Adrenal gland (tissue), 5 donors: ENCODE measurements at regions not wholly inside any gene's neighbourhood (a gene's known extent, or its start where the extent isn't known, plus 50 kb on each side); places are given as distances from the start of the nearest gene placed in this dataset.

Experiments
- CTCF ChIP-seq, 6 experiments: fragments of 450-650 bp in 4 of 6; fragments of 200-600 bp in 2 of 6; sonication (generic) in 1 of 6; IDR thresholded peaks; 1 replicate in 5 of 6; 2 replicates in 1 of 6; pipeline versions ENCODE4 v1.5.1 to v1.8.0; 2016 to 2021; ENCODE audit warnings: antibody characterized with exemption in 6 of 6, mild to moderate bottlenecking in 2 of 6, moderate library complexity in 1 of 6
- POLR2A ChIP-seq, 2 donors: fragments of 450-650 bp; IDR thresholded peaks; one replicate each; pipeline ENCODE4 v1.6.1; 2017; ENCODE audit warnings: antibody characterized with exemption in 2 of 2, mild to moderate bottlenecking in 2 of 2, moderate library complexity in 1 of 2
- donor health status: DM: no; HTN: no; CAD: no.

DNA sequence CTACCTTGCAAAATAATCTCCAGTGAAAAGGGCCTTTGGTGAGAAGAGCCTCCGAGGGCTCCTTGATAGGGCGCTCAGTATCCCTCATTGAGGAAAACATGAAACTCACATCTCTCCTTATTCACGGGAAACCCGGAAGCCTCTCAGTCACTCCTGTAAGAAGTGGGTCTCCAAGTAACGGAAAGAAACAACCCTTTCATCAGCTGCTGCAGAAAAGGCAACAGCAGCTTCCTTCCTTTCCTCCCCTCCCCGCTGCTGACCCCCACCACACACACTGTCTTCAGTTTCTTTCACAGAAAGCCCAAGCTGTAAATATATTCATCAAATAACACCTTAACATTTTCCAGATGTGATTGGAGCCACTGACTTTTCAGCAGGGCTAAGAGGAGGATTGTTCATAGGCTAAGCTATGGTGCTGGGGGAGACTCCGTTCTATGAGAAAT is 81.4 kb downstream of the C9orf152 start:
- no peak for TF ChIP-seq CTCF (IDR thresholded peaks at IDR 0.05)
- TF ChIP-seq POLR2A (IDR thresholded peaks at IDR 0.05), result no peak
